Esophagus muscularis mucosa (tissue), 4 donors: ENCODE measurements at regions not wholly inside any gene's neighbourhood (a gene's known extent, or its start where the extent isn't known, plus 50 kb on each side); places are given as distances from the start of the nearest gene placed in this dataset.
A peak's percentile ranks its signal among the peaks of the same experiment; 100 is the strongest.

Source experiments
- DNase-seq: peaks from one replicate; pipeline ENCODE4 v3.0.0-alpha.2; 2017; ENCODE audit errors: extremely low spot score
- H3K27ac ChIP-seq, 4 donors: fragments of 200-600 bp; sonication (generic); replicated peaks in 1 of 4; 1 replicate in 3 of 4; 2 replicates in 1 of 4; pipeline ENCODE4 v1.5.1; 2016 to 2019; ENCODE audit warnings: mild to moderate bottlenecking in 1 of 4
- H3K27me3 ChIP-seq, 4 donors: fragments of 200-600 bp; sonication (generic); one replicate each; pipeline versions ENCODE4 v1.5.1 to v1.6.0; 2016 to 2019
- H3K36me3 ChIP-seq, 4 donors: fragments of 200-600 bp; sonication (generic); one replicate each; pipeline ENCODE4 v1.5.1; 2016 to 2019
- H3K4me1 ChIP-seq, 4 donors: fragments of 200-600 bp; sonication (generic); one replicate each; pipeline ENCODE4 v1.5.1; 2016 to 2019
- H3K4me3 ChIP-seq, 4 donors: fragments of 200-600 bp; sonication (generic); 1 replicate in 2 of 4; 2 replicates in 2 of 4; pipeline ENCODE4 v1.5.1; 2016 to 2019; ENCODE audit warnings: mild to moderate bottlenecking in 4 of 4, moderate library complexity in 1 of 4
- H3K9me3 ChIP-seq, 4 donors: fragments of 200-600 bp; sonication (generic); 1 replicate in 3 of 4; 2 replicates in 1 of 4; pipeline ENCODE4 v1.5.1; 2016 to 2019
- CTCF ChIP-seq, 3 experiments: fragments of 200-600 bp in 2 of 3; fragments of 450-650 bp in 1 of 3; sonication (generic) in 2 of 3; IDR thresholded peaks; one replicate each; pipeline ENCODE4 v1.5.1; 2017 to 2019; ENCODE audit warnings: antibody characterized with exemption in 3 of 3, mild to moderate bottlenecking in 2 of 3, moderate library complexity in 1 of 3
- EP300 ChIP-seq: sonication (generic); formaldehyde crosslinking; IDR thresholded peaks from one replicate; pipeline ENCODE4 v1.6.1; 2017; ENCODE audit warnings: antibody characterized with exemption
- POLR2A ChIP-seq: fragments of 450-650 bp; IDR thresholded peaks from one replicate; pipeline ENCODE4 v1.6.1; 2017; ENCODE audit warnings: antibody characterized with exemption, moderate library complexity, mild to moderate bottlenecking, low read depth
- POLR2AphosphoS5 ChIP-seq, 2 donors: sonication (generic); formaldehyde crosslinking; IDR thresholded peaks; one replicate each; pipeline ENCODE4 v1.6.1; 2017; ENCODE audit warnings: antibody characterized with exemption in 2 of 2
- WGBS: methylation state at CpG from one replicate; pipeline ENCODE4 v1.1.5; 2018; 5-methylcytosine and 5-hydroxymethylcytosine counted together
- intact Hi-C: fragments of 100-400 bp; cut with DNase I; formaldehyde crosslinking; loops from one replicate; pipeline ENCODE4 v1.15.1; 2023

- no peak for DNase-seq
- Histone ChIP-seq H3K36me3 (no peaks in the 10 kb centered on the region), H3K9me3 (no peaks in the 10 kb centered on the region), H3K27me3 (peaks cover 0 to 16% (median 0%) of the 10 kb centered on the region in 4 donors), H3K4me1 (peaks cover 0 to 18% (median 17%) of the 10 kb centered on the region in 4 donors), H3K4me3 (peak overlapping the region; percentile 52 to 61 (median 59)), H3K27ac (peak overlapping the region in 2 of 4 donors; percentile 33 to 39)
- no peak for TF ChIP-seq EP300
- TF ChIP-seq CTCF (IDR thresholded peaks at IDR 0.05): no peak
- no peak for TF ChIP-seq POLR2AphosphoS5 (IDR thresholded peaks at IDR 0.05)
- TF ChIP-seq POLR2A: no peak
- 9% methylated on average over 23 of the region's 49 CpGs for WGBS
- intact Hi-C loops: no loop called here
Measured at GRCh38 chr17:36722121-36722902, 120.9 kb downstream of the MRM1 start.

- Histone ChIP-seq H3K27ac (no peak overlapping the region), H3K27me3 (peaks cover 0 to 21% (median 0%) of the 10 kb centered on the region in 4 donors), H3K4me1 (peaks cover 0 to 18% (median 17%) of the 10 kb centered on the region in 4 donors), H3K9me3 (no peaks in the 10 kb centered on the region), H3K4me3 (peak overlapping the region; percentile 52 to 61 (median 59)), H3K36me3 (no peaks in the 10 kb centered on the region)
- intact Hi-C loops: no loop called here
- TF ChIP-seq POLR2A: no peak
- no peak for DNase-seq
- no CpG with 5 or more reads among the region's 6 CpGs for WGBS
Measured at GRCh38 chr17:36722903-36723263, 121.5 kb downstream of the MRM1 start.

DNA sequence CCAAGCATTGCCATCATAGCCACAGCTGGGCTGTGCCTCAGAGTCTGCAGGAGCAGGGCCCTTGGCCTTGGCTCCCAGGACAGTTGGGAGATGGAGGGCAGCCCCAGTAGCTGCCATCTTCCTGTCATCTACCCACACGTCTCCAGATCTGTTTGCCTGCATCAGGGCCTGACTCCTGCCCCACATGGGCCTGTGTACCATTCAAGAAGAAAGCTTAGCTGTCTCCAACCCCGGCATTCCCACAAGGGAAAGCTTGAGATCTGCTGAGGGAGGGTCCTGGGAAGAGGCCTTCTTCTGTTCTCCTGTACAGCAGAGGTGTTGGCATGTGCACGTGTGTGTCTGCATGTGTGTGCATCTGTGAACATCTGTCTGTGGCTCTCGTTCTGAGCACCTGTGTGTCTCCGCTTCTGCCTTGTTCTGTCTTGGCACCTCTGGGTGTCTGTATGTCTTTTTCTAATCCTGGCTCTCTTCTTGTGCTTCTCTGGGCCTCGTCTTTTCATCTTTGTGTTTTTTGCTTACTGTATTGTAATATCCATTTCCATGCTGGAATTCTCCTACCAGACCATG is 122.2 kb downstream of the MRM1 start:
- Histone ChIP-seq H3K4me1 (peaks cover 0 to 21% (median 18%) of the 10 kb centered on the region in 4 donors), H3K36me3 (no peaks in the 10 kb centered on the region), H3K9me3 (no peaks in the 10 kb centered on the region), H3K4me3 (no peak overlapping the region), H3K27ac (no peak overlapping the region), H3K27me3 (peaks cover 0 to 28% (median under 1%) of the 10 kb centered on the region in 4 donors)
- DNase-seq: no peak
- 78% methylated on average over 6 of the region's 6 CpGs for WGBS
- TF ChIP-seq CTCF (IDR thresholded peaks at IDR 0.05): no peak
- TF ChIP-seq POLR2A: no peak
- TF ChIP-seq POLR2AphosphoS5 (IDR thresholded peaks at IDR 0.05): no peak
- intact Hi-C loops: no loop called here

DNA sequence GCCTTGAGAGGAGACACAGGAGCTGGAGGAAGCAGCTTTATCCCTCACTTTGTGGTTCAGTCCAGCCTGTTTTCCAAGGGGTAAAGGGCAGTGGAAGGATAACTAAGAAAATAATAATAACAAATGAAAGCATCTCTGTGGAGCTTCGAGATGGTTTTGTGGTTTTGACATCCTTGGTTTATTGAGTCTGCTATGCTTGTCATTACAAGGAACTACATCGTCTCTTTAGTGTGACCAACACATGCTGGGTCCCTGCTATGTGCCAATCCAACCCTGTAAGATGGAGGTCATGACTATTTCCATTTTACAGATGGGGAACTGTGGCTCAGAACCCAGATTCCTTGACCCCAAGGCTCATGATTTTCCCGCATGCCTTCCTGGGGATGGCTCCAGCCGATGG is 124.8 kb downstream of the MRM1 start:
- Histone ChIP-seq H3K4me1 (peaks cover 0 to 25% (median 18%) of the 10 kb centered on the region in 4 donors), H3K27me3 (peaks cover 0 to 55% (median 9%) of the 10 kb centered on the region in 4 donors), H3K9me3 (no peaks in the 10 kb centered on the region), H3K4me3 (no peak overlapping the region), H3K36me3 (no peaks in the 10 kb centered on the region), H3K27ac (no peak overlapping the region)
- WGBS: 82% methylated on average over 4 of the region's 4 CpGs
- DNase-seq: no peak
- intact Hi-C loops: no loop called here
- TF ChIP-seq POLR2A (no peak), EP300 (no peak), POLR2AphosphoS5 (IDR thresholded peaks at IDR 0.05) (no peak), CTCF (IDR thresholded peaks at IDR 0.05) (no peak)

DNA sequence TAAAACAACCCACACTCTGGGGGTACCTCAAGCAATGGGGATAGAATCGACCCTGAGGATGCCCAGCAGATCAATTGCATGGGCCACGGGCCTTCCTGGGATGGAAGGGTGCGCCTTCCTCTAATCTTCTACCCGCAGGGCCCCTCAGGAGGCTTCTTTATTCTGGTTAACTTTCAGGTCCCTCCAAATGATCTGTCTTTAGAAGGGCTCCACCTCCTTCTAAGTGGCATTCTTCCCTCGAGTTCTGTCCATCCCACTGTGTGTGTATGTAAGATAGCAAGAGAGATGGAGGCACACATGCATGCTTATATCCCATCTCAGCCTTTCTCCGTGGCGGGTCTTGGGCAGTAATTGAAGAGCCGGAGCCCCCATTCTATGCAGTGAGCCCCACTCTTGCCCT is 125.7 kb downstream of the MRM1 start:
- 93% methylated on average over 8 of the region's 8 CpGs for WGBS
- no peak overlapping the region for H3K27ac ChIP-seq
- no peaks in the 10 kb centered on the region for H3K9me3 ChIP-seq
- no peak for TF ChIP-seq POLR2AphosphoS5 (IDR thresholded peaks at IDR 0.05)
- TF ChIP-seq POLR2A: no peak
- TF ChIP-seq EP300: no peak
- TF ChIP-seq CTCF (IDR thresholded peaks at IDR 0.05): no peak
- no peak overlapping the region for H3K4me3 ChIP-seq
- intact Hi-C loops: no loop called here
- peaks cover 0 to 63% (median 9%) of the 10 kb centered on the region in 4 donors for H3K27me3 ChIP-seq
- DNase-seq: no peak
- no peaks in the 10 kb centered on the region for H3K36me3 ChIP-seq
- peaks cover 0 to 17% (median 10%) of the 10 kb centered on the region in 4 donors for H3K4me1 ChIP-seq
